ENCODE measurements at regions not wholly inside any gene's neighbourhood (a gene's known extent, or its start where the extent isn't known, plus 50 kb on each side); places are given as distances from the start of the nearest gene placed in this dataset.

- intact Hi-C loops (cut with micrococcal nuclease): no loop called here
- H3K4me1 Mint-ChIP-seq (ENCODE audit: low read depth): no peaks in the 10 kb centered on the region
- no peak overlapping the region for H3K27ac Mint-ChIP-seq
- H3K9me3 Mint-ChIP-seq: peaks cover 20% of the 10 kb centered on the region
- no peaks in the 10 kb centered on the region for H3K27me3 Mint-ChIP-seq (ENCODE audit: low read depth)
- no peaks in the 10 kb centered on the region for H3K36me3 Mint-ChIP-seq (ENCODE audit: low read depth)
- H3K4me3 Mint-ChIP-seq (ENCODE audit: low read depth): no peak overlapping the region
- no peak for DNase-seq (ENCODE audit: low spot score)
These were observed 1740.5 kb upstream of the AGA start for GRCh38 chr4:179182741-179183140.

GRCh38 chr4:179195887-179196286, 1753.7 kb upstream of the AGA start:
- no peaks in the 10 kb centered on the region for H3K36me3 Mint-ChIP-seq (ENCODE audit: low read depth)
- intact Hi-C loops (cut with micrococcal nuclease): no loop called here
- H3K27me3 Mint-ChIP-seq (ENCODE audit: low read depth): no peaks in the 10 kb centered on the region
- H3K27ac Mint-ChIP-seq: no peak overlapping the region
- no peaks in the 10 kb centered on the region for H3K4me1 Mint-ChIP-seq (ENCODE audit: low read depth)
- H3K4me3 Mint-ChIP-seq (ENCODE audit: low read depth): no peak overlapping the region
- no peak for DNase-seq (ENCODE audit: low spot score)
- H3K9me3 Mint-ChIP-seq: peaks cover 20% of the 10 kb centered on the region

- Mint-ChIP-seq H3K4me3 (ENCODE audit: low read depth) (no peak overlapping the region), H3K4me1 (ENCODE audit: low read depth) (no peaks in the 10 kb centered on the region), H3K27me3 (ENCODE audit: low read depth) (no peaks in the 10 kb centered on the region), H3K27ac (no peak overlapping the region), H3K36me3 (ENCODE audit: low read depth) (no peaks in the 10 kb centered on the region), H3K9me3 (peaks cover 18% of the 10 kb centered on the region)
- DNase-seq (ENCODE audit: low spot score): no peak
- intact Hi-C loops (cut with micrococcal nuclease): no loop called here
These were observed 1754.3 kb upstream of the AGA start for GRCh38 chr4:179196511-179196910.

- intact Hi-C loops (cut with micrococcal nuclease): no loop called here
- H3K4me3 Mint-ChIP-seq (ENCODE audit: low read depth): no peak overlapping the region
- no peaks in the 10 kb centered on the region for H3K27me3 Mint-ChIP-seq (ENCODE audit: low read depth)
- DNase-seq (ENCODE audit: low spot score): no peak
- H3K27ac Mint-ChIP-seq: no peak overlapping the region
- H3K4me1 Mint-ChIP-seq (ENCODE audit: low read depth): no peaks in the 10 kb centered on the region
- H3K36me3 Mint-ChIP-seq (ENCODE audit: low read depth): no peaks in the 10 kb centered on the region
- H3K9me3 Mint-ChIP-seq: peaks cover 15% of the 10 kb centered on the region
These were observed 1758.4 kb upstream of the AGA start for GRCh38 chr4:179200681-179201080.

GRCh38 chr4:179225594-179225993, 1783.4 kb upstream of the AGA start:
- intact Hi-C loops (cut with micrococcal nuclease): no loop called here
- DNase-seq (ENCODE audit: low spot score): no peak
- H3K4me3 Mint-ChIP-seq (ENCODE audit: low read depth): no peak overlapping the region
- H3K9me3 Mint-ChIP-seq: peaks cover 42% of the 10 kb centered on the region
- H3K36me3 Mint-ChIP-seq (ENCODE audit: low read depth): no peaks in the 10 kb centered on the region
- no peak overlapping the region for H3K27ac Mint-ChIP-seq
- H3K4me1 Mint-ChIP-seq (ENCODE audit: low read depth): no peaks in the 10 kb centered on the region
- no peaks in the 10 kb centered on the region for H3K27me3 Mint-ChIP-seq (ENCODE audit: low read depth)

GRCh38 chr4:179248821-179249220, 1806.6 kb upstream of the AGA start:
- Mint-ChIP-seq H3K4me1 (ENCODE audit: low read depth) (no peaks in the 10 kb centered on the region), H3K27ac (no peak overlapping the region), H3K36me3 (ENCODE audit: low read depth) (no peaks in the 10 kb centered on the region), H3K27me3 (ENCODE audit: low read depth) (no peaks in the 10 kb centered on the region), H3K4me3 (ENCODE audit: low read depth) (no peak overlapping the region), H3K9me3 (peaks cover 18% of the 10 kb centered on the region)
- intact Hi-C loops (cut with micrococcal nuclease): no loop called here
- DNase-seq (ENCODE audit: low spot score): no peak

GRCh38 chr4:179268791-179269190, 1826.6 kb upstream of the AGA start:
- no peak for DNase-seq (ENCODE audit: low spot score)
- peaks cover 27% of the 10 kb centered on the region for H3K9me3 Mint-ChIP-seq
- intact Hi-C loops (cut with micrococcal nuclease): no loop called here
- H3K27me3 Mint-ChIP-seq (ENCODE audit: low read depth): no peaks in the 10 kb centered on the region
- H3K36me3 Mint-ChIP-seq (ENCODE audit: low read depth): no peaks in the 10 kb centered on the region
- H3K27ac Mint-ChIP-seq: no peak overlapping the region
- no peak overlapping the region for H3K4me3 Mint-ChIP-seq (ENCODE audit: low read depth)
- no peaks in the 10 kb centered on the region for H3K4me1 Mint-ChIP-seq (ENCODE audit: low read depth)

- H3K4me1 Mint-ChIP-seq (ENCODE audit: low read depth): no peaks in the 10 kb centered on the region
- intact Hi-C loops (cut with micrococcal nuclease): no loop called here
- no peak overlapping the region for H3K27ac Mint-ChIP-seq
- no peak overlapping the region for H3K4me3 Mint-ChIP-seq (ENCODE audit: low read depth)
- no peak for DNase-seq (ENCODE audit: low spot score)
- no peaks in the 10 kb centered on the region for H3K36me3 Mint-ChIP-seq (ENCODE audit: low read depth)
- peaks cover 20% of the 10 kb centered on the region for H3K9me3 Mint-ChIP-seq
- no peaks in the 10 kb centered on the region for H3K27me3 Mint-ChIP-seq (ENCODE audit: low read depth)
These were observed 1830.0 kb upstream of the AGA start for GRCh38 chr4:179272282-179272681.

GRCh38 chr4:179278647-179279046, 1836.4 kb upstream of the AGA start:
- Mint-ChIP-seq H3K27me3 (ENCODE audit: low read depth) (no peaks in the 10 kb centered on the region), H3K36me3 (ENCODE audit: low read depth) (no peaks in the 10 kb centered on the region), H3K4me1 (ENCODE audit: low read depth) (no peaks in the 10 kb centered on the region), H3K27ac (no peak overlapping the region), H3K9me3 (peaks cover 25% of the 10 kb centered on the region), H3K4me3 (ENCODE audit: low read depth) (no peak overlapping the region)
- no peak for DNase-seq (ENCODE audit: low spot score)
- intact Hi-C loops (cut with micrococcal nuclease): no loop called here

GRCh38 chr4:179285696-179286095, 1843.5 kb upstream of the AGA start:
- H3K27ac Mint-ChIP-seq: no peak overlapping the region
- no peaks in the 10 kb centered on the region for H3K4me1 Mint-ChIP-seq (ENCODE audit: low read depth)
- no peaks in the 10 kb centered on the region for H3K36me3 Mint-ChIP-seq (ENCODE audit: low read depth)
- no peak overlapping the region for H3K4me3 Mint-ChIP-seq (ENCODE audit: low read depth)
- intact Hi-C loops (cut with micrococcal nuclease): no loop called here
- H3K9me3 Mint-ChIP-seq: peaks cover 49% of the 10 kb centered on the region
- no peak for DNase-seq (ENCODE audit: low spot score)
- no peaks in the 10 kb centered on the region for H3K27me3 Mint-ChIP-seq (ENCODE audit: low read depth)

- Mint-ChIP-seq H3K27ac (no peak overlapping the region), H3K9me3 (peaks cover 44% of the 10 kb centered on the region), H3K36me3 (ENCODE audit: low read depth) (no peaks in the 10 kb centered on the region), H3K27me3 (ENCODE audit: low read depth) (no peaks in the 10 kb centered on the region), H3K4me1 (ENCODE audit: low read depth) (no peaks in the 10 kb centered on the region), H3K4me3 (ENCODE audit: low read depth) (no peak overlapping the region)
- no peak for DNase-seq (ENCODE audit: low spot score)
- intact Hi-C loops (cut with micrococcal nuclease): no loop called here
These were observed 1849.4 kb upstream of the AGA start for GRCh38 chr4:179291657-179292056.

GRCh38 chr4:179292468-179292867, 1850.2 kb upstream of the AGA start:
- Mint-ChIP-seq H3K4me3 (ENCODE audit: low read depth) (no peak overlapping the region), H3K36me3 (ENCODE audit: low read depth) (no peaks in the 10 kb centered on the region), H3K9me3 (peaks cover 41% of the 10 kb centered on the region), H3K27me3 (ENCODE audit: low read depth) (no peaks in the 10 kb centered on the region), H3K27ac (no peak overlapping the region), H3K4me1 (ENCODE audit: low read depth) (no peaks in the 10 kb centered on the region)
- intact Hi-C loops (cut with micrococcal nuclease): no loop called here
- no peak for DNase-seq (ENCODE audit: low spot score)

- Mint-ChIP-seq H3K36me3 (ENCODE audit: low read depth) (no peaks in the 10 kb centered on the region), H3K27me3 (ENCODE audit: low read depth) (no peaks in the 10 kb centered on the region), H3K27ac (no peak overlapping the region), H3K4me3 (ENCODE audit: low read depth) (no peak overlapping the region), H3K4me1 (ENCODE audit: low read depth) (no peaks in the 10 kb centered on the region), H3K9me3 (peaks cover 20% of the 10 kb centered on the region)
- intact Hi-C loops (cut with micrococcal nuclease): no loop called here
- DNase-seq (ENCODE audit: low spot score): no peak
These were observed 1865.3 kb upstream of the AGA start for GRCh38 chr4:179307297-179308136.

- no peak overlapping the region for H3K4me3 Mint-ChIP-seq (ENCODE audit: low read depth)
- H3K4me1 Mint-ChIP-seq (ENCODE audit: low read depth): no peaks in the 10 kb centered on the region
- H3K36me3 Mint-ChIP-seq (ENCODE audit: low read depth): no peaks in the 10 kb centered on the region
- H3K9me3 Mint-ChIP-seq: peaks cover 25% of the 10 kb centered on the region
- no peak overlapping the region for H3K27ac Mint-ChIP-seq
- DNase-seq (ENCODE audit: low spot score): no peak
- no peaks in the 10 kb centered on the region for H3K27me3 Mint-ChIP-seq (ENCODE audit: low read depth)
- intact Hi-C loops (cut with micrococcal nuclease): no loop called here
These were observed 1871.6 kb upstream of the AGA start for GRCh38 chr4:179313823-179314222.

Measured in activated T-helper 2 cell treated with anti-CD3 and anti-CD28 coated beads, Interferon-gamma antibody, Interleukin-2, Interleukin-4, amounts not matched to agents 10 μg/mL and 5 μg/mL and 100 μg/mL, durations not matched to agents 14 hours and 24 hours and 36 hours (primary cell).